HL-60 (cell line): ENCODE measurements at regions not wholly inside any gene's neighbourhood (a gene's known extent, or its start where the extent isn't known, plus 50 kb on each side); places are given as distances from the start of the nearest gene placed in this dataset.

Experiments
- POLR2AphosphoS5 ChIP-seq: IDR thresholded peaks from 2 replicates; pipeline ENCODE4 v1.6.1; 2012; ENCODE audit warnings: low read depth
- REST ChIP-seq: IDR thresholded peaks from 2 replicates; pipeline ENCODE4 v1.6.1; 2012; ENCODE audit warnings: low read depth; ENCODE audit not compliant: insufficient replicate concordance
- TF ChIP-seq, protein P1 (sequence below): IDR thresholded peaks from one replicate; pipeline ENCODE4 v1.5.1; 2011; ENCODE audit warnings: low read length, control low read depth, inconsistent platforms; ENCODE audit not compliant: insufficient read depth

DNA sequence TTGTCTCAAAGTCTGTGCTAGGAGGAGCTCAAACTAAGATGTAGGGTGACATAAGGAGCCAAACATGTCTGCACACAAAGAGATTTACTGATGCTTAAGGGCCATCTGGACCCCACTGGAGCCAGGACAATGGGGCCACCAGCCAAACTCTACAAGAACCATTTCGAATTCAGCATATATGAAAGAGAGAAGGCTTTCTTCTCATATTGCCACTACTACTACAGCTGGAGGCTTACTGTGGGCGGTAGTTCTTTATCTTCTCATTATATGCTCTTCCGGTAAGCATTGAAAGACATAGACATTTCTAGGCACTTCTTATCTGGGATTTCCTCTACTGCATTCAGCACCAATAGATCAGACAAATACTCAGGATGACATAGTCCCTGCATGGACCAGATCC lies 404.4 kb upstream of the PROK2 start:
- TF ChIP-seq, protein P1, sequence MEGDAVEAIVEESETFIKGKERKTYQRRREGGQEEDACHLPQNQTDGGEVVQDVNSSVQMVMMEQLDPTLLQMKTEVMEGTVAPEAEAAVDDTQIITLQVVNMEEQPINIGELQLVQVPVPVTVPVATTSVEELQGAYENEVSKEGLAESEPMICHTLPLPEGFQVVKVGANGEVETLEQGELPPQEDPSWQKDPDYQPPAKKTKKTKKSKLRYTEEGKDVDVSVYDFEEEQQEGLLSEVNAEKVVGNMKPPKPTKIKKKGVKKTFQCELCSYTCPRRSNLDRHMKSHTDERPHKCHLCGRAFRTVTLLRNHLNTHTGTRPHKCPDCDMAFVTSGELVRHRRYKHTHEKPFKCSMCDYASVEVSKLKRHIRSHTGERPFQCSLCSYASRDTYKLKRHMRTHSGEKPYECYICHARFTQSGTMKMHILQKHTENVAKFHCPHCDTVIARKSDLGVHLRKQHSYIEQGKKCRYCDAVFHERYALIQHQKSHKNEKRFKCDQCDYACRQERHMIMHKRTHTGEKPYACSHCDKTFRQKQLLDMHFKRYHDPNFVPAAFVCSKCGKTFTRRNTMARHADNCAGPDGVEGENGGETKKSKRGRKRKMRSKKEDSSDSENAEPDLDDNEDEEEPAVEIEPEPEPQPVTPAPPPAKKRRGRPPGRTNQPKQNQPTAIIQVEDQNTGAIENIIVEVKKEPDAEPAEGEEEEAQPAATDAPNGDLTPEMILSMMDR: no peak
- TF ChIP-seq POLR2AphosphoS5 (no peak), REST (no peak)
